ENCODE measurements at regions not wholly inside any gene's neighbourhood (a gene's known extent, or its start where the extent isn't known, plus 50 kb on each side); places are given as distances from the start of the nearest gene placed in this dataset.

DNA sequence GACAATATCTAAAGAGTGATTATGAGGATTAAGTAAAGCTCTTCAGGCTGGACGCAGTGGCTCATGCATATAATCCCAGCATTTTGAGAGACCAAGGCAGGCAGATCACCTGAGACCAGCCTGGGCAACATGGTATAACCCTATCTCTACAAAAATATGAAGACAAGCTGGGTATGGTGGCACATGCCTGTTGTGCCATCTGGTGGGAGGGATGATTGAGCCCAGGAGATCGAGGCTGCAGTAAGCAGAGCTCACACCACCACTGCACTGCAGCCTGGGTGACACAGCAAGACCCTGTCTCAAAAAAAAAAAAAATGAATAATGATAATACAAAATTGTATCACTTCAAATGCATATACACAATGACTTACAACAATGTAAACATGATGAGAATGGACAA is 195.6 kb upstream of the AUTS2 start:
- no peaks in the 10 kb centered on the region for H3K79me2 ChIP-seq (ENCODE audit: insufficient read depth, low read length)
- no peaks in the 10 kb centered on the region for H3K9me3 ChIP-seq (ENCODE audit: insufficient read depth, low read depth, low read length)
- no peaks in the 10 kb centered on the region for H3K27me3 Mint-ChIP-seq (ENCODE audit: low read depth, unreplicated experiment)
- no peaks in the 10 kb centered on the region for H3K36me3 Mint-ChIP-seq (ENCODE audit: low read depth, unreplicated experiment)
- DNase-seq (ENCODE audit: low read depth) (no peak), FAIRE-seq (no peak)
- H4K20me1 ChIP-seq (ENCODE audit: insufficient read depth, low read length): no peaks in the 10 kb centered on the region
- no peak overlapping the region for H3K27ac Mint-ChIP-seq (ENCODE audit: unreplicated experiment)
- no peak overlapping the region for H3K4me3 ChIP-seq (ENCODE audit: insufficient read depth, low read depth, low read length)
- peaks cover 8% of the 10 kb centered on the region for H3K4me1 ChIP-seq (ENCODE audit: insufficient read depth, low read length)
- no peak overlapping the region for H3K9ac ChIP-seq (ENCODE audit: low read length)
- H3K27me3 ChIP-seq (ENCODE audit: insufficient read depth, low read length): no peaks in the 10 kb centered on the region
- no peak overlapping the region for H2AFZ ChIP-seq (ENCODE audit: low read depth, low read length)
- no peaks in the 10 kb centered on the region for H3K36me3 ChIP-seq (ENCODE audit: insufficient read depth, low read length)
- H3K27ac ChIP-seq (ENCODE audit: low read depth, low read length): no peak overlapping the region
- peaks cover 8% of the 10 kb centered on the region for H3K4me1 Mint-ChIP-seq (ENCODE audit: low read depth, unreplicated experiment)
- no peak overlapping the region for H3K4me3 Mint-ChIP-seq (ENCODE audit: unreplicated experiment)
- no peaks in the 10 kb centered on the region for H3K9me3 Mint-ChIP-seq (ENCODE audit: unreplicated experiment)
- TF ChIP-seq CTCF (IDR thresholded peaks at IDR 0.05; ENCODE audit: insufficient read depth, low read depth, low read length): no peak
- TF ChIP-seq EZH2 (IDR thresholded peaks at IDR 0.05; ENCODE audit: insufficient read depth, low read length): no peak
- no peak overlapping the region for H3K4me2 ChIP-seq (ENCODE audit: low read length)

- no peak for TF ChIP-seq EZH2 (IDR thresholded peaks at IDR 0.05; ENCODE audit: insufficient read depth, low read length)
- TF ChIP-seq CTCF (IDR thresholded peaks at IDR 0.05; ENCODE audit: insufficient read depth, low read depth, low read length): no peak
- Histone ChIP-seq H4K20me1 (ENCODE audit: insufficient read depth, low read length) (no peaks in the 10 kb centered on the region), H3K4me3 (ENCODE audit: insufficient read depth, low read depth, low read length) (no peak overlapping the region), H3K79me2 (ENCODE audit: insufficient read depth, low read length) (no peaks in the 10 kb centered on the region), H3K4me1 (ENCODE audit: insufficient read depth, low read length) (peaks cover 8% of the 10 kb centered on the region), H3K9me3 (ENCODE audit: insufficient read depth, low read depth, low read length) (no peaks in the 10 kb centered on the region), H3K9ac (ENCODE audit: low read length) (no peak overlapping the region), H3K27me3 (ENCODE audit: insufficient read depth, low read length) (no peaks in the 10 kb centered on the region), H3K36me3 (ENCODE audit: insufficient read depth, low read length) (no peaks in the 10 kb centered on the region), H2AFZ (ENCODE audit: low read depth, low read length) (no peak overlapping the region), H3K4me2 (ENCODE audit: low read length) (no peak overlapping the region), H3K27ac (ENCODE audit: low read depth, low read length) (no peak overlapping the region)
- no peak overlapping the region for H3K4me3 Mint-ChIP-seq (ENCODE audit: unreplicated experiment)
- no peak for DNase-seq (ENCODE audit: low read depth)
- FAIRE-seq: no peak
- no peaks in the 10 kb centered on the region for H3K9me3 Mint-ChIP-seq (ENCODE audit: unreplicated experiment)
- H3K4me1 Mint-ChIP-seq (ENCODE audit: low read depth, unreplicated experiment): peaks cover 8% of the 10 kb centered on the region
- H3K36me3 Mint-ChIP-seq (ENCODE audit: low read depth, unreplicated experiment): no peaks in the 10 kb centered on the region
- H3K27ac Mint-ChIP-seq (ENCODE audit: unreplicated experiment): no peak overlapping the region
- H3K27me3 Mint-ChIP-seq (ENCODE audit: low read depth, unreplicated experiment): no peaks in the 10 kb centered on the region
These were observed 195.1 kb upstream of the AUTS2 start for GRCh38 chr7:69403169-69403568.

- Histone ChIP-seq H3K36me3 (ENCODE audit: insufficient read depth, low read length) (no peaks in the 10 kb centered on the region), H3K9ac (ENCODE audit: low read length) (no peak overlapping the region), H3K27me3 (ENCODE audit: insufficient read depth, low read length) (no peaks in the 10 kb centered on the region), H4K20me1 (ENCODE audit: insufficient read depth, low read length) (no peaks in the 10 kb centered on the region), H3K4me1 (ENCODE audit: insufficient read depth, low read length) (no peaks in the 10 kb centered on the region), H3K79me2 (ENCODE audit: insufficient read depth, low read length) (no peaks in the 10 kb centered on the region), H3K4me3 (ENCODE audit: insufficient read depth, low read depth, low read length) (no peak overlapping the region), H3K4me2 (ENCODE audit: low read length) (no peak overlapping the region), H3K27ac (ENCODE audit: low read depth, low read length) (no peak overlapping the region), H2AFZ (ENCODE audit: low read depth, low read length) (no peak overlapping the region), H3K9me3 (ENCODE audit: insufficient read depth, low read depth, low read length) (no peaks in the 10 kb centered on the region)
- no peaks in the 10 kb centered on the region for H3K36me3 Mint-ChIP-seq (ENCODE audit: low read depth, unreplicated experiment)
- FAIRE-seq: no peak
- no peak overlapping the region for H3K4me3 Mint-ChIP-seq (ENCODE audit: unreplicated experiment)
- DNase-seq (ENCODE audit: low read depth): no peak
- peaks cover 5% of the 10 kb centered on the region for H3K4me1 Mint-ChIP-seq (ENCODE audit: low read depth, unreplicated experiment)
- H3K27me3 Mint-ChIP-seq (ENCODE audit: low read depth, unreplicated experiment): peaks cover 2% of the 10 kb centered on the region
- no peak for TF ChIP-seq CTCF (IDR thresholded peaks at IDR 0.05; ENCODE audit: insufficient read depth, low read depth, low read length)
- TF ChIP-seq EZH2 (IDR thresholded peaks at IDR 0.05; ENCODE audit: insufficient read depth, low read length): no peak
- H3K9me3 Mint-ChIP-seq (ENCODE audit: unreplicated experiment): peaks cover 4% of the 10 kb centered on the region
- no peak overlapping the region for H3K27ac Mint-ChIP-seq (ENCODE audit: unreplicated experiment)
These were observed 187.3 kb upstream of the AUTS2 start for GRCh38 chr7:69411018-69411417.

Measured in astrocyte (in vitro differentiated cells and primary cell).